ENCODE measurements at regions not wholly inside any gene's neighbourhood (a gene's known extent, or its start where the extent isn't known, plus 50 kb on each side); places are given as distances from the start of the nearest gene placed in this dataset.
"Not testable (repeated sequence)": the region's sequence is repeated elsewhere in the genome, so short reads cannot be mapped to it uniquely, and the experiment has no call there.

DNA sequence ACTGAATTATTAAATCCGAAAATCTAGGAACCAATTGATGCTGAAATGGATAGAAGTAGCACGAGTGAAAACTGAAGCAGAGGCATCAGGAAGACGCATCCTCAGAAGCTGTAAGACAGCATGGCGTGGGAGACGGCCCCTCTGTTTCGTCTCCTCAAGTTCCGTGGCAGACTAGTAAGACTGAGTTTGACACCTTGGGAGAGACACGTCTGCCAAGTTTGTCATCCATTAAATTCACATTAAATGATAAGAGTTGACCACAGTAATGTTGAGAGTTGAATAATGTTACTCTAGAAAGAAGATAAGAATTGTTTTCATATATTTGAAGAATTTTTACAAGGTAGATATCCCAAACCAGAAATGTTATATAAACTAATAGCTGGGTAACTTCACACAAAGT, 736.1 kb upstream of the FRG1 start:
- DNase-seq = no peak

DNA sequence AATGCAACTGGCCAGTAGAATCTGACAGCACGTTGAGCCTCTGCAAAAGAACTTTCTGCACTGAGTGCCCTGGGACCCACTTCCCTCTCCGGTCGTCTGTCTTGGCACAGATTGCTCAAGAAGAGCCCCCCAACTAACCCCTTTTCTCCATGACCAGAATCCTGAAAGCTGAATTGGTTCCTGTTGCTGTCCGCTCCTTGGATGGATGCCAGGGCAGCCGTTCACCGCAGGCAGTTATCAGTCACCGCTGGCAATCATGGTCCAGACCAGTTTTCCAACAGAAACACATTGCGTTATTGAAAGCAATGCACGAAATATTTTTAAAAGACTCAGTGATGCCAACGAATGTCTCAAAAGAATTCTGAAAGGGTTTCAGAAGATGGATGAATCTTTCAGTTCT, 733.7 kb upstream of the FRG1 start:
- DNase-seq = no peak

DNA sequence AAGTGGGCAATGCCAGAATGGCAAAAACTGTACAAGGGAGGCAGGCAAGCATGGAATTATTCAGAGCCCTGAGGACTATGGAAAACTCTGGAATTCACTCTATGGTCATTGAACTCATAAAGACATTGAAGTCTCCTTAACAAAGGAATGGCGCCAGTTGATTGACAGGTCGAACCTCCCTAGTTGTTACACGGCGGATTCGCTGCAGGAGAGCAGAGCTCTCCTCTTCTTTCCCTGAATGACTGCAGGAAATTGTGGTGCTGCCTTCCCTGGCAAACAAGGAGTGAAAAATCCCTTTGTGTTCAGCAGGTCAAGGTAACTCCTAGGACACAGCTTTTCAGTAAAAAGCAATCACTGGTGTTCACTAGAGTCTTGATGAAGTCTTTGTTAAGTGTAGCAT, 732.8 kb upstream of the FRG1 start:
- no peak for DNase-seq

DNA sequence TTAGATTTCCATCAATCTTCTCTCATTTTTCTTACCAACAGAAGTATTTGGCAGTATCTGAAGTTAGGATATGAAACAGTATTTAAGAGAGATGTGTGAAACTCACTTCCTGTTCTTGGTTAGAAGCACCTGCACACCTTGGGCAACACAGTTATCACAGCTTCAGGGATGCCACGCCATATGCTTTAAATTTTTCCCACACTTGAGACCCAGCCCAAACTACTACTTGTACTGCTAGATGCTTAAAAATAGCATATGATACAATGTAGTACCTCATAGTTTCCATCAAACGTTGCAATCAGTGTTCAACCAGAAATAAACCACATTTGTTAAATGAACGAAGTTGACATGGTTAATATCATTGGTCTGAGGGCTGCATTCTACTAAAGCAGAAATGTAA, 725.1 kb upstream of the FRG1 start:
- no peak for DNase-seq

DNA sequence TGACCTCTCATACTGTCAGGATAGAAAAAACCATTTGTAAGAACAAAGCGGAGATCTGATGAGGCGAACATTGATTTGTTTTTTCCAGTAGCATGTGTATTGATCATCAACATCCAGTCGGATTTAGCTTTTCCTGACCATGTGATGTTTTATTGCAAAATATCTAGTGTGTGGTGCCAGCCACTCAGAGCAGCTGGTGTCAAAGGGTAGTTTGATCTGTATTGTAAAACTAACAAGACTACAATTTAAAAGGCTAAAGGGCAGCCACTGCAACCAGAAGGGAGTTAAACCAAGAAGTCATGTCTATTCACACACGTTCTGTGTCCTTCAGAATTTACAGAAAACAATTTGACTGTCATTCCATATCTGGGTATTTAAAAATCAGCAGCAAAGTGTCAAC, 719.0 kb upstream of the FRG1 start:
- DNase-seq = no peak

DNA sequence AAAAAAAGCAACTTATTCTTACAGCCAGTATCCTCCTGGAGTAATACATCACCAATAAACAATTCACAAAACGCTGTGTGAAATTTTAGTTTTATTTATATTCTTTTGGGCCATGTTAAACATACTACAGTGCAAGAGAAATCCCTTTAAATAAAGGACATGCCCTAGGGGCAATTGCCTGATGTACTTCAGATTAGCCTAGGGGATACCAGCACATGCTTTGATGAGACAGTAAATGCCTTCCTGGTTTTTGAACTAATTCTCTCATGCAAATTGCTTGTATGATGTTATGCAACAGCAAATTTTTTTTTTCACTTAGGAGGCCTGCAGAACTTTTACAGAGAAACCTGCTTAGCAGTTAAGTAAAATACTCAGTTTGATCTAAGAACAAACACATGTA, 711.9 kb upstream of the FRG1 start:
- DNase-seq = no peak

DNA sequence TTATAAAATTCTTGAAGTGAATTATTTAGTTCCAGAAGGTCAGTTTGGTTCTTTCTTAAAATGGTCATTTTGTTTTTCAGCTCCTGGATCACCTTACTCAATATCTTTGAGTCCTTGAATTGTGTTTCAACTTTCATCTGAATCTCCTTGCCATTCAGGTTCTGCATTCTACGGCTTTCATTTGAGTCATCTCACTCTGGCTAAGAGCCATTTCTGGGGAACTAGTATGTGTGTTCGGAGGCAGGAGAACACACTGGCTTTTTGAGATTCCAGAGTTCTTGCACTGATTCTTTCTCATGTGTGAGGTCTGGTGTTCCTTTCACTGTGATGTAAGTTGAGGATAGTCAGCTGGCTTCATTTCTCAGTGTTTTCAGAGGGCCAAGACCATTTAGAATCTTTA, 708.4 kb upstream of the FRG1 start:
- no peak for DNase-seq

DNA sequence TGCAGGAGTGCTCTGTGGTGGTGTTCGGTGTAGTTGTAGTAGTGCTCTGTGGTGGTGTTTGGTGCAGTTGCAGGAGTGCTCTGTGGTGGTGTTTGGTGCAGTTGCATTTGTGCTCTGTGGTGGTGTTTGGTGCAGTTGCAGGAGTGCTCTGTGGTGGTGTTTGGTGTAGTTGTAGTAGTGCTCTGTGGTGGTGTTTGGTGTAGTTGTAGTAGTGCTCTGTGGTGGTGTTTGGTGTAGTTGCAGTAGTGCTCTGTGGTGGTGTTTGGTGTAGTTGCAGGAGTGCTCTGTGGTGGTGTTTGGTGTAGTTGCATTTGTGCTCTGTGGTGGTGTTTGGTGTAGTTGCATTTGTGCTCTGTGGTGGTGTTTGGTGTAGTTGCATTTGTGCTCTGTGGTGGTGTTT, 706.9 kb upstream of the FRG1 start:
- DNase-seq = not testable (repeated sequence)

DNA sequence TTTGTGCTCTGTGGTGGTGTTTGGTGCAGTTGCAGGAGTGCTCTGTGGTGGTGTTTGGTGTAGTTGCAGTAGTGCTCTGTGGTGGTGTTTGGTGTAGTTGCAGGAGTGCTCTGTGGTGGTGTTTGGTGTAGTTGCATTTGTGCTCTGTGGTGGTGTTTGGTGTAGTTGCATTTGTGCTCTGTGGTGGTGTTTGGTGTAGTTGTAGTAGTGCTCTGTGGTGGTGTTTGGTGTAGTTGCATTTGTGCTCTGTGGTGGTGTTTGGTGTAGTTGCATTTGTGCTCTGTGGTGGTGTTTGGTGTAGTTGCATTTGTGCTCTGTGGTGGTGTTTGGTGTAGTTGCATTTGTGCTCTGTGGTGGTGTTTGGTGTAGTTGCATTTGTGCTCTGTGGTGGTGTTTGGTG, 705.7 kb upstream of the FRG1 start:
- not testable (repeated sequence) for DNase-seq

DNA sequence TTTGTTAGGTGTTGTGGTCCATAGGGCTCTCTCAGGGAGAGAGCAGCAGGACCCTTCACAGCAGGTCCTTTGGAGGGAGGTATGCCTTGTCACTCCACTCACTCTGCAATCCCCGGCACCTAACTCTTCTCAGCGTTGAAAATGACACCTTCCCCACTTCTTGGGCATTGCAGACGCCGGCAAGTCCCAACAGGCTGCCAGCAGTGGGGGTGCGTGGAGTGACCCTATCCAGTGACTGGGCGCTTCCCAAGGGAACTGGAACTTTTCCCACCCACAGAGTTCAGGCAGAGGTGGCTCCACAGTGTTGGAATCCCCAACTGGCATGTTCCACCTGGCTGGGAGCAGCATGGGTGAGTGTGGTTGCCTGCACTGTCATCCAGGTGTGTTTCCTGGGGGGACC, 705.1 kb upstream of the FRG1 start:
- DNase-seq = no peak

DNA sequence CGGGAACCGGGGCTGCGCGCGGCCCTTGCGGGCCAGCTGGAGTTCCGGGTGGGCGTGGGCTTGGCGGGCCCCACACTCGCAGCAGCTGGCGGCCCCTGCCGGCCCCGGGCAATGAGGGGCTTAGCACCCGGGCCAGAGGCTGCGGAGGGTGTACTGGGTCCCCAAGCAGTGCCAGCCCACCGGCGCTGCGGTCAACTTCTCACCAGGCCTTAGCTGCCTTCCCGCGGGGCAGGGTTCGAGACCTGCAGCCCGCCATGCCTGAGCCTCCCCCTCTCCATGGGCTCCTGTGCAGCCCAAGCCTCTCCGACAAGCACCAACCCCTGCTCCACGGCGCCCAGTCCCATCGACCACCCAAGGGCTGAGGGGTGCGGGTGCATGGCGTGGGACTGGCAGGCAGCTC, 704.4 kb upstream of the FRG1 start:
- DNase-seq = not testable (repeated sequence)

DNA sequence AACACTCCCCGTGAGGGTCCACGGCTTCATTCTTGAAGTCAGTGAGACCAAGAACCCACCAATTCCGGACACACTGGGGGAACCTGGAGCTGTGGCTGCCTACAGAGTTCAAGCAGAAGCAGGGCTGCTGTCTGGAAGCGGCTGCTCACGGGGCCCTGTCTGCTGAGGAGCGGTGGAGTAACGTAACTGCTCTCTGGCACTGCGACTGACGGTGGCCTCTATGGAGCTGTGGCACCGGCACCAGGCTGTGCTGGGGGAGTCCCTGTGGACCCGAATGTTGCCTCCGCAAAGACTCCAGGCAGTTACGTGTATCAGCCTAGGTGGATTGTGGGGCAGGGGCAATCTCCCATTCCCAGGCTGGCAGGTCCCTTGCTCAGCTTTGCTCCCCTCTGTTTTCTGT, 703.3 kb upstream of the FRG1 start:
- DNase-seq = no peak

DNA sequence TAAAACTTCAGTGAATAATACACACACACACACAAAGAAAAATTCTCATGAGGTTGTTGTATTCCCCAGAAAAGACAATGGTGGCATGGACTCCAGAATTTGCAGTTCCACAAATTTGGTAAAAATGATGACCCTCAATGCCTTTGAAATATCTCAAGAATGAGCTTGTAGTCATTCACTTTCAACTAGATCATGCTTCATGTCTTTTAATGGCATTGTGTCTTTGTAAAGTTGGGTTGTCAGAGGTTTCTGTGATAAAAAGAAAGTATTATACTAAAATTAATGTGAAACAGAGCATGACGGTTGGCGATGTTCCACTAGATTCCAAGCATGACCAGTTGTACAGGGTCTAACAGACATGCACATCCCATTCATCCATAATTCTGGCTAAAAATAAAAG, 685.0 kb upstream of the FRG1 start:
- no peak for DNase-seq

DNA sequence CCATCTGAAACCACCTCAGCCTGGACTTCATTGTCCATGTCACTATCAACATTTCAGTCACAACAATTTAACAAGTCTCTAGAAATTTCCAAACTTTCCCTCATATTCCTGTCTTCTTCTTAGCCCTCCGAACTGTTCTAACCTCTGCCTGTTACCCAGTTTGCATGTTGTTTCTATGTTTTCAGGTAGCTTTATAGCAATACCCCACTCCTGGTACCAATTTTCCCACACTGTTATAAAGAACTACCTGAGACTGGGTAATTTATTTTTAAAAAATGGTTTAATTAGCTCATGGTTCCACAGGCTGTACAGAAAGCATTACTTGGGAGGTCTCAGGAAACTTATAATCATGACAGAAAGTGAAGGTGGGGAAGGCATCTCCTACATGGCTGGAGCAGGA, 679.2 kb upstream of the FRG1 start:
- no peak for DNase-seq

DNA sequence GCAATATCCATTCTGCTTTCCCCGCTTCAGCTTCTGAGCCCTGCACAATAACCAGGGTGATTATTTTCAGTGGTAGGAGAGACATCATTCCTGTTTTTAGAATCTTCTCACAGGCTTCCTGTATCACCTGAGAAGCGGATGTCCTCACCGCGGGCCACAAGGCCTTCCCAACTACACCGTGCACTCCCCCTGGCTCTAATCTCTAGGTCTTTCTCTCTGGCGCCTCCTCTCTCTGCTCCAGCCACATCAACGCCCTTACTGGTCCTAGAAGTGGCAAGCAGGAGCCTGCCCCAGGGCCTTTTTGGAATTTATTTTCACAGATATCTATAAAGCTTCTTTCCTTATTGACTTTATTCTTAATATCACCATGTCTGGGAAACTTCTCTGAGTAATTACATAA, 675.2 kb upstream of the FRG1 start:
- DNase-seq = no peak

DNA sequence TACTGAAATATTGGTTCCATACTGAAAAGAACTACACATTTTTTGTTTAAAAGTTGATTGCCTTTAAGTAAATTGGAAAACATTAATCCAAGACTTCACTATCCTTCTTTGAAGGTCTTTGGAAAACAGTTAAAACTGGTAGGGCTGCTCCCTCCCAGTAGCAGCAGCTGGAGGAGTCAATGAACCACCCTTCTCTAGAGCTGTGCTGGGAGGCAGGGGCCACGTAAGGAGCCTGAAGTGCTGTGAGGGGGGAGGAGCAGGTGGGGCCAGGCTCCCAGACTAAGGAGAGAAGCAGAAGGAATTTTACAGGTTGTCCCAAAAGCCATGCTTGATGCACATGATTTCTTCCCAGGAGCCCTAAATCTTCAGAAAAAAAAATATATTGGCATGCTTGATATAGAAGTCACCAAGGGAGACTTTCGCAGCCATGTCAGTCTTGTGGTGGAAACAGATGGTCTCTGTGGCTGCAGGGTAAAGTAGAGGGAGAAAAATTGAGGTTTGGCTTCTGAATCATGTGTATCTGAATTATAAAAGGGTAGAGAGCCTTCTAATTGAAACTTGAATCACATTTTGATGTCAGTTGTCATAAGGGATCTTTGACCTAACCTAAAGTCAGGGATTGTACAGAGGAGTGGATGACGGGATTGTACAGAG, 673.2 kb upstream of the FRG1 start:
- no peak for DNase-seq

DNA sequence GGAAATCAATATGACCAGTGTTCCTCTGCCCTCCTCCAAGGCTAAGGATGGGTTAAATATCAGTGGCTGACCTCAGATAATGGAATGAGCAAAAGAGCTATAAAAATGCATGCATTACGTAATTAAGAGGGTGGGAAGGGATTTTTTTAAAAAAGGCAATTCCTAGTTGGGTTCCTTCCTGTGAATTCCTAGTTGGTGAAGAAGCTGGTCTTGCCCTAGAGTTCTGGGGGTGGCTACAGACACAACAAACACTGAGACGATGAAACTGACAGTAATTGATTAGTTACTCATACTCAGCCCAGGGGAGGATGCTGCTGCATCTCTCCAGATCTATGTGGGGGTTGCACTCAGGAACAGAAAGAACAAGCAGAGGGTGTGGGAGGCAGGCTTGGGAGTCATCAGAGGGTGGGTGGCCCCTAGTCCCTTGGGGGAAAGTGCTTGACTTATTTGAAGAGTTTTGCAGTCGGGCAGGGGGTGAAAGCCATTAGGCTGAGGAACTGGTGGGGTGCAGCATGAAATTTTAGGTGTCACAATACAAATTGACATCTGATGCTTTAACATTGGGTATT, 662.0 kb upstream of the FRG1 start:
- DNase-seq = no peak

DNA sequence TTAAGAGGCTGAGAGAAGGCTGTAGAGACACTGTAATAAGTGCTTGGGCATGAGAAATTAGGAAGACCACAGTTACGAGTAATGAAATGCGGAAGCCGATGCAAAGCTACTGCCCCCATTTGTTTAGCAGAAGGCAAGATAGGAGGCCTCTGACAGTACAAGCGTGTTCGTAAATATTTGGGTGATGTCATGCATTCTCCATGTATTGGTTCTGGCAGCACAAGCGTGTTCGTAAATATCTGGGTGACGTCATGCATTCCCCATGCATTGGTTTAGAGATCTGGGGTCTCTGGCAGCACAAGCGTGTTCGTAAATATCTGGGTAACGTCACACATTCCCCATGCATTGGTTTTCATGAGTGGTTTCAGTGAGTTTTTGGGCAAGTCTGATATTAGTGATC, 661.5 kb upstream of the FRG1 start:
- no peak for DNase-seq

DNA sequence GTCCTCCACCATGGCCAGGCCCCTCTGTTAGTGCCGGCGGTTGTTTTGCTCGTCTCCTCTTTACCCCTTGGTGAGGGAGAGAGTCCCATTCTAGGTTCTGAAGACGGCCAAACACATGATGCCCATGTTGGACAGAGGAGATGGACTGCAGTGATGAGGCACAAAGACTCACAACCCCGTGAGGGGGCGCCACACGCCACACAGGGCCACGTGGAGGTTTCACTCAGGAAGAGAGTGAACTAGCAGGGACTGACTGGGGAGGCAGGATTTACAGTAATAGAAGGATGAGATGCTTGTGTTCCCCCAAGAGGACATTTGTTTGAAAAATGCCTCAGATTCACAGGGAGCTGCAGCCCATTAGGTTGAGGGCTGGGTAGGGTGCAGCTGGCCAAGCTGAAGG, 655.3 kb upstream of the FRG1 start:
- DNase-seq = no peak

DNA sequence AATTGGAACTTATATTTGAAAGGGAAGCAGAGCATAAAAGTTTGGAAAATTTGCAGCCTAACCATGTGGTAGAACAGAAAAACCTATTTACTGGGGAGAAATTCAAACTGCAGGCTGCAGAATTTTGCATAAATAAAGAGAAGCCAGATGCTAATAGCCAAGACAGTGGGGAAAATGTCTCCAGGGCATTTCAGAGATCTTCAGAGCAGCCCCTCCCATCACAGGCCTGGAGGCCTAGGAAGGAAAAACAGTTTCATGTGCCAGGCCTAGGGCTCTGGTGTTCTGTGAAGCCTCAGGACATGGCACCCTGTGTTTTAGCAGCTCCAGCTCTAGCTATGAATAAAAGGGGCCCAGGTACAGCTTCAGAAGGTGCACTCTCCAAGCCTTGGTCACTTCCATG, 648.7 kb upstream of the FRG1 start:
- DNase-seq = no peak

DNA sequence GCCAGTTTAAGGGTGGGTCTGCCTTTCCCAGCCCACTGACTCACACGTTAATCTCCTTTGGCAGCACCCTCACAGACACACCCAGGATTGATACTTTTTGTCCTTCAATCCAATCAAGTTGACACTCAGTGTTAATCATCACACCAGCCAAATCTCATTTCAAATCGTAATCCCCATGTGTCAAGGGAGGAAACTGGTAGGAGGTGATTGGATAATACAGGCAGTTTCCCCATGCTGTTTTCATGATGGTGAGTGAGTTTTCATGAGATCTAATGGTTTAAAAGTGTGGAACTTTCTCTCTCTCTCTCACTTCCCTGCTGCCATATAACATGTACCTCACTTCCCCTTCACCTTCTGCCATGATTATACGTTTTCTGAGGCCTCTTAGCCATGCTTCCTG, 647.2 kb upstream of the FRG1 start:
- no peak for DNase-seq

DNA sequence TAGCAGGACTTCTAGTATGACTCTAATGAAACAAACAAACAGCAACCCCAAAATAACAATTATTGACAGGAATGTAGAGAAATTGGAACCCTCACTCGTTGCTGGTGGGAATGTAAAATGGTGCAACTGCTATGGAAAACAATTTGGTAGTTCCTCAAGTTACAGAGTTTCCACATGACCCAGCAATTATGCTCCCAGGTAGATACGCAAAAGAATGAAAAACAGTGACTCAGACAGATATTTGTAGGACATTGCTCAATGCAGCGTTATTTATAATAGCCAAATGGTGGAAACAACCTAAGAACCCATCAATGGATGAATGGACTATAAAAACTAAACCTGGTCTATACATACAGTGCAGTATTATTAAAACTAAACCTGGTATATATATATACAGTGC, 646.1 kb upstream of the FRG1 start:
- DNase-seq = no peak

DNA sequence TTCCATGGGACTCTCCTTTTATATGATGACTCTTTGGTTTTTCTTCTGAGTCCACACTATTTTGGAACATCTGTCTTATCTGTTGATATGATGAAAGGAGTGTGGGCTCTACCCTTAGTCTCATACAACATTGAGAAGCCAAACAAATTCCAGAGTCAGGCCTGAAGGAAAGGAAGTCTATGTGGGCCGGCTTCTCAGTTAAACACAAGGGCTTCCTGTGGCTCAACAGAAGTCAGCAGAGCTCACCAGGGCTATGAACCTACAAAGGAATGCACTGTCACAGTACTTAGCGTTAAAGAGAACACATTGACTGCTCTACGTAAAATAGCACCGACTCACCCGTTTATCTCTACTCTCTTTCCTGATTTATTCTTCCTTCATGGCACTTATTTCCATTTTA, 641.0 kb upstream of the FRG1 start:
- DNase-seq = no peak

DNA sequence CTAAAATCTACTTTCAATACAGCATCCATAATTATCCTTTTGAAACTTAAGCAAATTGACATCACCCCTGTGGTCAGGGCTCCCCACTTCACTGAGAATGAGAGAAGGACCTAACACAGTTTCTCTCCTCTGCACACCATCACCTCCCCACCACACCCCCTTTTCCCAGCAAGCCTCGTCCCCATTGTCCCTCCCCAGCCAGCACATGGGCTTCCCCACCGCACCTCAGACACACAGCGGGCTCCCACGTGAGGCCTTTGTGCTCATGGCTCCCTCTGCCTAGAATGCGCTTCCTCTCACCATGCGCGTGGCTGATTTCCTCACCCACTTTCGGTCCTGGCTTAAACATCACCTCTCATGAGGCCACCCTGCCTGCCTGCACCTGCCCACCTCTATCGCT, 639.0 kb upstream of the FRG1 start:
- no peak for DNase-seq

DNA sequence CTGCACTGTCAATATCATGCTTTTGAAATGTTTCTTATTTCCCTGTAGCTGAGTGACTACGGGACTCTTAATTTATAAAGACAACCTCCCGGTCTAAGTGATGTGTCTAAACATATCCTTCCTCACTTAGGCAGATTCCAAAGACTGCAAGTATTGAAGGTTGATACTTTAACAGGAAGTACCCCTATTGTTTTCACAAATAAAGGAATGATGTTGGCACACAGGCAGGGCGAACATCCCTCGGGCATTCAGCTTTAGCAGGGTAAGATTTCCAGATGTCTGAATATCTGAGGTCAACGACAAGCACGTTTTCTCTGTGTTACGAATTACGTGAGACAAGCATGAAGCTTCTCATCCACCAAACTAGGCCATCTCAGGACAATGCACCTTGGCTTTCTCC, 638.0 kb upstream of the FRG1 start:
- DNase-seq = no peak

DNA sequence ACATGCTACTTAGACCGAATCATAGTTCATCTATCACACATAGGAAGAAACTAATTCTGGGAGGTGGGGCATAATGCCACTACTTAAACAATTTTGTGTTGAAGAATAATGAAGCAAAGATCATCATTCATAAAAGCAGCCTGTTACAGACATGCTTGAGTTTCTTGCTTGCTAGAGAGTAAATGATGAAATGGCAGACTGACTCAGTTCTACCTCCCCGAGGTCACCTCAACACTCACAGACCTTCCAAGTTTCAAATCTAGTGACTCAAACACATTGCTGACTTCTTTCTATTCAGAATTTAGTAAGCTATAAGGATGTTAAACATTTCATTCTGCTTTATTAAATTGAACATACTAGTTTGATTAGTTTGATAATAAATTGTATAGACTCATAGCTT, 636.5 kb upstream of the FRG1 start:
- DNase-seq = no peak
